ENCODE measurements at regions not wholly inside any gene's neighbourhood (a gene's known extent, or its start where the extent isn't known, plus 50 kb on each side); places are given as distances from the start of the nearest gene placed in this dataset.

GRCh38 chr21:41678924-41679318 is 87.9 kb downstream of the RIPK4 start (continued):
- TF ChIP-seq, protein P1, sequence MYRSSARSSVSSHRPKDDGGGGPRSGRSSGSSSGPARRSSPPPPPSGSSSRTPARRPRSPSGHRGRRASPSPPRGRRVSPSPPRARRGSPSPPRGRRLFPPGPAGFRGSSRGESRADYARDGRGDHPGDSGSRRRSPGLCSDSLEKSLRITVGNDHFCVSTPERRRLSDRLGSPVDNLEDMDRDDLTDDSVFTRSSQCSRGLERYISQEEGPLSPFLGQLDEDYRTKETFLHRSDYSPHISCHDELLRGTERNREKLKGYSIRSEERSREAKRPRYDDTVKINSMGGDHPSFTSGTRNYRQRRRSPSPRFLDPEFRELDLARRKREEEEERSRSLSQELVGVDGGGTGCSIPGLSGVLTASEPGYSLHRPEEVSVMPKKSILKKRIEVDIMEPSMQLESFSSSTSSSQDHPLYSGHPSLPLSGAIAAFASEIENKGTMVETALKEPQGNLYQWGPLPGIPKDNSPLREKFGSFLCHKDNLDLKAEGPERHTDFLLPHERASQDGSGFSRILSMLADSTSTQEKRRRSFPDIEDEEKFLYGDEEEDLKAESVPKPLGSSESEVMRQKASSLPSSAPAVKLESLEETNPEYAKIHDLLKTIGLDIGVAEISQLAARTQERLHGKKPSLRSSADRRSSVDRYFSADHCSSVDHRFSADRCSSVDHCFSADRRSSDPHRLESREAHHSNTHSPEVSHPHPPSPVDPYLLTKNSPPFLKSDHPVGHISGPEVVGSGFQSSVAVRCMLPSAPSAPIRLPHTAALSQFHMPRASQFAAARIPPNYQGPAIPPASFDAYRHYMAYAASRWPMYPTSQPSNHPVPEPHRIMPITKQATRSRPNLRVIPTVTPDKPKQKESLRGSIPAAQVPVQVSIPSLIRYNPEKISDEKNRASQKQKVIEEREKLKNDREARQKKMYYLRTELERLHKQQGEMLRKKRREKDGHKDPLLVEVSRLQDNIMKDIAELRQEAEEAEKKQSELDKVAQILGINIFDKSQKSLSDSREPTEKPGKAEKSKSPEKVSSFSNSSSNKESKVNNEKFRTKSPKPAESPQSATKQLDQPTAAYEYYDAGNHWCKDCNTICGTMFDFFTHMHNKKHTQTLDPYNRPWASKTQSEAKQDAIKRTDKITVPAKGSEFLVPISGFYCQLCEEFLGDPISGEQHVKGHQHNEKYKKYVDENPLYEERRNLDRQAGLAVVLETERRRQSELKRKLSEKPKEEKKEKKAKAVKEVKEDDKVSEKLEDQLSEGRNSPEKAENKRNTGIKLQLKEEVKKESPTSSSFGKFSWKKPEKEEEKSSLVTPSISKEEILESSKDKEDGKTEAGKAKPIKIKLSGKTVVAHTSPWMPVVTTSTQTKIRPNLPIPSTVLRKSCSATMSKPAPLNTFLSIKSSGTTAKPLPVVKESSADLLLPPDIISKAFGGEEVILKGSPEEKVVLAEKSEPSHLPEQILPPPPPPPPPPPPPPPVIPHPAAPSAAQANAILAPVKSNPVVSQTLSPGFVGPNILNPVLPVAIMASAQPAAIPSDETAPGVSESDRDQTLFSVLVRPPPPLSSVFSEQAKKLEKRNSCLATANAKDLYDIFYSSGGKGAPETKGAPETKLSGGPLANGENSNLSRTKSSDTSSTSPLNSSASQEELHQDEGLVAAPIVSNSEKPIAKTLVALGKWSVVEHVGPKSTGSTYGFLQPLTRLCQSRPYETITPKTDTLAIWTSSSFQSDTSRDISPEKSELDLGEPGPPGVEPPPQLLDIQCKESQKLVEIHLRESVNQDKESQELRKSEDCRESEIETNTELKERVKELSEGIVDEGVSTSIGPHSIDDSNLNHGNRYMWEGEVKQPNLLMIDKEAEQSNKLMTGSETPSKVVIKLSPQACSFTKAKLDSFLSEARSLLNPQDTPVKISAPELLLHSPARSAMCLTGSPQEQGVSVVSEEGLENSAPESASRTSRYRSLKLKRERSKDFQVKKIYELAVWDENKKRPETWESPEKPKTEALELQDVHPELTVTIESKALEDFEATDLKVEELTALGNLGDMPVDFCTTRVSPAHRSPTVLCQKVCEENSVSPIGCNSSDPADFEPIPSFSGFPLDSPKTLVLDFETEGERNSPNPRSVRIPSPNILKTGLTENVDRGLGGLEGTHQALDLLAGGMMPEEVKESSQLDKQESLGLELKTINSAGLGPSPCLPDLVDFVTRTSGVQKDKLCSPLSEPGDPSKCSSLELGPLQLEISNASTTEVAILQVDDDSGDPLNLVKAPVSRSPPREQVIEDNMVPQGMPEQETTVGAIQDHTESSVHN (CRISPR knock-in tag; IDR thresholded peaks at IDR 0.05): no peak
- peak; percentile 83; the same call in 1 of the 2 replicates for TF ChIP-seq ZNF556 (CRISPR knock-in tag; IDR thresholded peaks at IDR 0.05; ENCODE audit: borderline replicate concordance)
- no peak for TF ChIP-seq NFIB (CRISPR knock-in tag; IDR thresholded peaks at IDR 0.05; ENCODE audit: borderline replicate concordance)
- TF ChIP-seq ZMAT3 (CRISPR knock-in tag; conservative IDR thresholded peaks at IDR 0.05): 0 out of 2 replicates have a peak, but pooled peaks have one; percentile 58
- peak; percentile 82 for TF ChIP-seq NFYB (CRISPR knock-in tag; IDR thresholded peaks at IDR 0.05)
- TF ChIP-seq ZNF678 (CRISPR knock-in tag; IDR thresholded peaks at IDR 0.05): no peak
- peak; percentile 57; the same call in 1 of the 2 replicates for TF ChIP-seq HMG20A (CRISPR knock-in tag; IDR thresholded peaks at IDR 0.05; ENCODE audit: borderline replicate concordance)
- 0 out of 2 replicates have a peak, but pooled peaks have one; percentile 29 for TF ChIP-seq ZNF543 (CRISPR knock-in tag; IDR thresholded peaks at IDR 0.05)
- TF ChIP-seq ZFP36 (IDR thresholded peaks at IDR 0.05; ENCODE audit: borderline replicate concordance, low read depth, low read length, partially characterized antibody): no peak
- TF ChIP-seq TOE1 (CRISPR knock-in tag; IDR thresholded peaks at IDR 0.05): no peak
- TF ChIP-seq, protein P2, sequence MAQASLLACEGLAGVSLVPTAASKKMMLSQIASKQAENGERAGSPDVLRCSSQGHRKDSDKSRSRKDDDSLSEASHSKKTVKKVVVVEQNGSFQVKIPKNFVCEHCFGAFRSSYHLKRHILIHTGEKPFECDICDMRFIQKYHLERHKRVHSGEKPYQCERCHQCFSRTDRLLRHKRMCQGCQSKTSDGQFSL (CRISPR knock-in tag; IDR thresholded peaks at IDR 0.05): no peak
- peak; percentile 65 for TF ChIP-seq CEBPG (CRISPR knock-in tag; IDR thresholded peaks at IDR 0.05)
- no peak for TF ChIP-seq ZNF446 (CRISPR knock-in tag; IDR thresholded peaks at IDR 0.05)
- TF ChIP-seq BCL6 (CRISPR knock-in tag; IDR thresholded peaks at IDR 0.05): peak; percentile 76
- 0 out of 2 replicates have a peak, but pooled peaks have one; percentile 42 for TF ChIP-seq THAP11 (CRISPR knock-in tag; IDR thresholded peaks at IDR 0.05)
- TF ChIP-seq TBL1XR1 (IDR thresholded peaks at IDR 0.05; ENCODE audit: borderline replicate concordance, low read length, partially characterized antibody): peak; percentile 86
- 0 out of 2 replicates have a peak, but pooled peaks have one; percentile 24 for TF ChIP-seq AHR (CRISPR knock-in tag; IDR thresholded peaks at IDR 0.05)
- TF ChIP-seq KDM3A (CRISPR knock-in tag; IDR thresholded peaks at IDR 0.05; ENCODE audit: low read depth): peak; percentile 76
- TF ChIP-seq ZNF687 (CRISPR knock-in tag; IDR thresholded peaks at IDR 0.05): peak; percentile 70
- TF ChIP-seq ZBTB21 (CRISPR knock-in tag; IDR thresholded peaks at IDR 0.05): no peak

Data from HepG2 (cell line).